Bronchial epithelial cell (primary cell): ENCODE measurements at regions not wholly inside any gene's neighbourhood (a gene's known extent, or its start where the extent isn't known, plus 50 kb on each side); places are given as distances from the start of the nearest gene placed in this dataset.
A peak's percentile ranks its signal among the peaks of the same experiment; 100 is the strongest.

ENCODE experiments used
- DNase-seq: peaks from one replicate; pipeline ENCODE4 v3.0.0-alpha.2; 2010; ENCODE audit warnings: low read depth
- FAIRE-seq: peaks from 2 replicates; lab custom pipeline; 2011; peaks lifted over from hg19 to GRCh38; lab: Jason Lieb, UNC
- H3K27me3 ChIP-seq: 2 replicates; pipeline ENCODE4 v1.5.1; 2011; ENCODE audit warnings: low read length; ENCODE audit not compliant: control insufficient read depth, insufficient read depth
- H3K36me3 ChIP-seq: 2 replicates; pipeline ENCODE4 v1.5.1; 2011; ENCODE audit warnings: low read length; ENCODE audit not compliant: control insufficient read depth, insufficient read depth
- H3K4me3 ChIP-seq: 2 replicates; pipeline ENCODE4 v1.5.1; 2011; ENCODE audit warnings: mild to moderate bottlenecking, low read depth, low read length, control low read depth
- CTCF ChIP-seq: IDR thresholded peaks from 2 replicates; pipeline ENCODE4 v1.5.1; 2011; ENCODE audit warnings: mild to moderate bottlenecking, moderate library complexity, low read length, control low read depth, inconsistent platforms; ENCODE audit not compliant: insufficient read depth, severe bottlenecking

GRCh38 chr7:3195160-3195559 lies 105.9 kb upstream of the SDK1 start:
- FAIRE-seq (no peak), DNase-seq (no peak)
- H3K27me3 ChIP-seq: no peaks in the 10 kb centered on the region
- H3K36me3 ChIP-seq: no peaks in the 10 kb centered on the region
- no peak for TF ChIP-seq CTCF
- no peak overlapping the region for H3K4me3 ChIP-seq

GRCh38 chr7:3196629-3197400 lies 104.2 kb upstream of the SDK1 start:
- DNase-seq (no peak), FAIRE-seq (peak; percentile 13)
- no peak for TF ChIP-seq CTCF
- Histone ChIP-seq H3K4me3 (no peak overlapping the region), H3K27me3 (no peaks in the 10 kb centered on the region), H3K36me3 (no peaks in the 10 kb centered on the region)

- no peaks in the 10 kb centered on the region for H3K27me3 ChIP-seq
- no peak for FAIRE-seq
- DNase-seq: no peak
- H3K4me3 ChIP-seq: no peak overlapping the region
- TF ChIP-seq CTCF: no peak
- no peaks in the 10 kb centered on the region for H3K36me3 ChIP-seq
These were observed 103.4 kb upstream of the SDK1 start for GRCh38 chr7:3197567-3198213.

GRCh38 chr7:3198316-3198715 lies 102.7 kb upstream of the SDK1 start:
- DNase-seq: no peak
- Histone ChIP-seq H3K36me3 (no peaks in the 10 kb centered on the region), H3K27me3 (no peaks in the 10 kb centered on the region), H3K4me3 (no peak overlapping the region)
- TF ChIP-seq CTCF: no peak
- no peak for FAIRE-seq

GRCh38 chr7:3200504-3200903 lies 100.5 kb upstream of the SDK1 start:
- no peak for FAIRE-seq
- peak; percentile 58 for TF ChIP-seq CTCF
- H3K36me3 ChIP-seq: no peaks in the 10 kb centered on the region
- H3K27me3 ChIP-seq: no peaks in the 10 kb centered on the region
- no peak overlapping the region for H3K4me3 ChIP-seq
- DNase-seq: peak; percentile 40

- no peak overlapping the region for H3K4me3 ChIP-seq
- H3K36me3 ChIP-seq: no peaks in the 10 kb centered on the region
- no peak for TF ChIP-seq CTCF
- FAIRE-seq (no peak), DNase-seq (peak; percentile 73)
- H3K27me3 ChIP-seq: no peaks in the 10 kb centered on the region
These were observed 99.7 kb upstream of the SDK1 start for GRCh38 chr7:3201306-3201705.
